ENCODE measurements at regions not wholly inside any gene's neighbourhood (a gene's known extent, or its start where the extent isn't known, plus 50 kb on each side); places are given as distances from the start of the nearest gene placed in this dataset.
"Not testable (repeated sequence)": the region's sequence is repeated elsewhere in the genome, so short reads cannot be mapped to it uniquely, and the experiment has no call there.

DNA sequence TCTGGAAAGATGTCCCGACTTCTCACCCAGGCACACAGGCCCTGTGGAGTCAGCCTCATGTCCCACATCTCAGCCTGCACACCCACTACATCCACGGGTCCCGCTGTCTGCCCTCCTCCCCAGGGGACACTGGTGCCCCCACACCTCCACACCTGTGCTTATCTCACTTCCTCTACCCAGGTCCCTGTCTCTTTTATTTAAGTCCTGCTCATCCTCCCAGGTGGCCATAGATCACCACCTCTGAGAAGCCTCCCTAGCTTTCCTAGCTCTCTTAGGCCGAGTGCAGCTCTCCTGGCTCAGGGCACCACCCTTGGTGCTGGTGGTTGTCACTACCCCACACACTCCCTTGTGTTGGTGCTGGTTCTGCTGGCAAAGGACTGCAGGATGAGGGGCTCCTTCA, 143.6 kb upstream of the PITX1 start:
- DNase-seq, result no peak

DNA sequence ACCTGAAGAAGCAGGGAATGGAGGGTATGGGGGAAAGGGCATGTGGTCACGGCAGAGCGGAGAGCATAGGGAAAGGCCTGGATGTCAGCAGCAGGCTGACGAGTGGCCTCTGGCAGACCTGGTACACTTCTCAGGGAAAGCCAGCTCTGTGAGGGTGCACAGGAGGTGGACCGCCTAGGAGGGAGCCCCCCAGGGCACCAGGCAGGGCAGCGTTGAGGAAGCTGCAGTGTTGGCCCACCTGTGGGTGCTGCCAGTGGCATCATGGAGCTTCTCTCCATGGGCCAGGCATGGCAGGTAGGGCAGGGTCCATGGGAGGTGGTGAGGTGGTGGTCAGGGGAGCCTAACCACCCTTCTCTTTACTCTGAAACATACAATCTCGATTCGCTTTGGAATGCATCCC, 143.0 kb upstream of the PITX1 start:
- no peak for DNase-seq

DNA sequence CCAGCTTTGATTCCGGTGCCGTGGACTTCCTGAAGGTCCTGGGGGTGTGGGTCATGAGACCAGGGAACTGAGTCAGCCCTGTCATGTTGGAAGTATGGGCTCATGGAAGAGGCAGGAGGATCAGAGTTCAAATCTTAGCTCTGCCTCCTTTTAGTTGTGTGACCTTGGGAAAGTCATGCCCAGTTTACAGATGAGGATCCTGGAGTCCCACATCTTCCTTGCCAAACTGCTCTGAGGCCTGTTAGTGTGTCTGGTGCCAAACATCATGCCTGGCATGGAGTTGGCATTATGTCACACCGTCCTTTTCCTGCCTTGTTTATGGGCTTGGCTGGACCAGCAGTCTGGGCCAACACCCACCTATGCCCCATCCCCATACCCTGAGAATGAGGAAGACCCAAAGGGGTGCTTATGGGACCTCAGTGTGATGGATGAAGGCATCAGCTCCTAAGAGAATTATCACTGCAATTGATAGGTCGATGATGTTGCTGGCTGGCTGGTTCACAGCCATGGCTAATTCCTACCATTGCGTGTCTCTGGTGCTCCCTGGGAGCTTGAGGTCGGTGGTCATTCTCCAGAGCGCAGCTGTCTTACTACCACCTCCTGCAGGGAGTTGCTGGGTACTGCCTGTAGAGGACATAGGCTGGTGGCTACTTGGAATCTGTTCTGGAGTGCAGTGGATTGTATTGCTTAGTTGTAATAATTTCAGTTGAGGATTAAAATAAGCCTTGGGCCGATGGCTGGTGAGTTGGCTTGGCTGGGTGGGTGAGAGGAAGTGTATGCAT, 140.5 kb upstream of the PITX1 start:
- no peak for DNase-seq

DNA sequence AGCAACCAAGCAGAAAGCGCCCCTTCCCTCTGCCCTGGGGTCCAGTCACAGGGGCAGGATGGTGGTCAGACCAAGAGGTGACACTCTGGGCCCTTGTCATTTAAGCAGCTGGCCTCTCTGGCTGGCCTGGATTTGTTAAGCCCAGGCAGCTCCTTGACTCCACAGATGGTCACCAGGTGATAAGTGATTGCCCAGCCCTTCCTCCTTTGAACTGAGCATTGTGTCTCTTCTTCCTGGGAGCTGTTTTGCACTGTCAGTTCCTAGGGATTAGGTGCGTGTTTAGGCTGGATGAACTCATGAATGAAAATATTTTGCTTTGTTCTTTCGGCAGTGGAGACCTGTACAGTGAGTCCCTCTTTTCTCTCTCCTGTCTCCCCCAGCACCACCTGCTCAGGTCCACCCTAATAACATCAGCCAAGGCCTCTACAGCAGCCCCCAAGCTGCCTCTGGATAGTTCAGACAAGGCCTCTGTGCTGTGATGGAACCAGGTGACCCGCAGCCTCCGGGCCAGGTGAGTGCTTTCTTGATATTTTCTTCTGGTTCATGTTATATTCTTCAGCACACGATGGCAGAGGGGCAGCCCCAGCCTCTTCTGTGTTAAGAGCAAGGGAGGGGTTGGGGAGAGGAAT, 139.7 kb upstream of the PITX1 start:
- no peak for DNase-seq

DNA sequence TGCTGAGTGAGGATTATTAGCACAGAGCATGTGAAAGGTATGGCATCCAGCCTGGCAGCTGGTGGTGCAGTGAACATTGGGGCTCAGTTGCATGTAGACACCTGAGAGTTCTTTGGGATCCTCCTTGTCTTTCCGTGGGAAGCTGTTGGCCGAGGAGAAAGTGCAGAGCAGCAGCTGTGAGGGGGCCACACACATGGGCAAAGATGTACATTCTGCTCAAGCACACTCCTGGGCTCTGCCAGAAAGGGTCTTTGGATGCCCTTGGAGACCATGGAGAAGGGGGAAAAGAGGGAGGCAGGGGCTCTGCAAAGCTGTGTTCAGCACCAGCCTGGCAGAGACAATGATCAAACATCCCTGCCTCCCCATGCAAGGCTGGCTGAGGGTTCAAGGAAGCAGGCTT, 138.7 kb upstream of the PITX1 start:
- DNase-seq, result peak; percentile 41

DNA sequence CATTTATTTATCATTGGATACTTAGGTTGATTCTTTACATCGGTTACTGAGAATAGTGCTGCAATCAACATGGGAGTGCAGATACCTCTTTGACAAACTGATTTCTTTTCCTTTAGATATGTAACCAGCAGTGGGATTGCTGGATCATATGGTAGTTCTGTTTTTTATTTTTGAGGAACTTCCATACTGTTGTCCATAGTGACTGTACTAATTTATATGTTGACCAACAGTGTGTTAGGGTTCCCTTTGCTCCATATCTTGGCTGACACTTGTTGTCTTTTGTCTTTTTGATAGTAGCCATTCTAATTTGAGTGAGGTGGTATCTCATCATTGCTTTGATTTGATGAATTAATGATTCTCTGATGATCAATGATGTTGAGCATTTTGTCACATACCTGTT, 137.3 kb upstream of the PITX1 start:
- no peak for DNase-seq

DNA sequence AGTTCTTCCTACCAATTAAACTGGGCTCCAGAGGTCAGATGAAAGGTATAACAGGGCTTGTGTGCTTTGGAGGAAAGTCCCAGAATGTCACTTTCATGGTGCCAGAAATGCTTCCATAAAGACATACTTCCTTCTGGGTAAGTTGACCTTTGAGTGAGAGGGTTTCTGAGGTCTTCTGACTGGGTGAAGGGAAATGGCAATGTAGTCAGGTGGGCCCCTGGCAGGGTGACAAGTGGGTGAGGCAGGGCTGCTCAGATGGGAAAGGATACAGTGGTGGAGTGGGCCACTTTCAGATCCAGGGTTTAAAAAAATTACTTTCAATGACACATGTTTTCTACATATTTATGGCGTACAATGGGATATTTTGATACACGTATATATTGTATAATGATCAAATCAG, 136.5 kb upstream of the PITX1 start:
- no peak for DNase-seq

DNA sequence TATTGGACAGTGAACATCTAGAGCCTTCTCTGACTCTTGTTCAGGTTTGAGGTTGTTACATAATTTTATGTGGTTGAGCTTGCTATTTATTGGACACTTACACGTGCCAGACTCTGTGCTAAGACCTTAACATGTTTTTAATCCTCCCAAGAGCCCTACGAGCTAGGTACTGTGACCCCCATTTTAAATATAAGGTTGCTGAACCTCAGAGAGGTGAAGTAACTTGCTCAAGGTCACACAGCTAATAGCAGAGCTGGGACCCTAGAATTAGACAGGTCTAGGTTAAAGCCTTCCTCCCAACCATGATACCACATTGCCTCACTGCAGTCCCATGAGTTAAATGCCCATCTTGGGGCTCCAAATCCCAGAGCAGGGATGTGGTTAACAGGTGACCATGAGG, 135.7 kb upstream of the PITX1 start:
- no peak for DNase-seq

DNA sequence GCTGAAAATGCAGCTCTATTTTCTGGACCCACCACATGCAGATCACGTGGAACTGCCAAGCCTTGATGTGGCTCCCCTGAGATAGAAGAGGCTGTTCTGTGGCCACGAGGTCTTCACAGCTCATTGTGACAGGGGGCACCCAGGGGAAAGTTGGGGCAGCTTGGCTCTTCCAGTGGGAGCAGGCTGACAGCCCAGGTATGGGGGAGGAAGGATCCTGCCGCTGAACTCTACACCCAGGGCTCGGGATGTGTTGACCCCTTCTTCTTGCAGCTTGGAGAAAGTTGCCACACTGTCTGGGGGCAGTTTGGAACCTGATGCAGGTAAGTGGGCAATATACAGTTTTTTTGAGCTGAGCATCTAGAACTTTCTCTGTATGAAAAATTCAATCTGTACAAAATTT, 133.6 kb upstream of the PITX1 start:
- no peak for DNase-seq

DNA sequence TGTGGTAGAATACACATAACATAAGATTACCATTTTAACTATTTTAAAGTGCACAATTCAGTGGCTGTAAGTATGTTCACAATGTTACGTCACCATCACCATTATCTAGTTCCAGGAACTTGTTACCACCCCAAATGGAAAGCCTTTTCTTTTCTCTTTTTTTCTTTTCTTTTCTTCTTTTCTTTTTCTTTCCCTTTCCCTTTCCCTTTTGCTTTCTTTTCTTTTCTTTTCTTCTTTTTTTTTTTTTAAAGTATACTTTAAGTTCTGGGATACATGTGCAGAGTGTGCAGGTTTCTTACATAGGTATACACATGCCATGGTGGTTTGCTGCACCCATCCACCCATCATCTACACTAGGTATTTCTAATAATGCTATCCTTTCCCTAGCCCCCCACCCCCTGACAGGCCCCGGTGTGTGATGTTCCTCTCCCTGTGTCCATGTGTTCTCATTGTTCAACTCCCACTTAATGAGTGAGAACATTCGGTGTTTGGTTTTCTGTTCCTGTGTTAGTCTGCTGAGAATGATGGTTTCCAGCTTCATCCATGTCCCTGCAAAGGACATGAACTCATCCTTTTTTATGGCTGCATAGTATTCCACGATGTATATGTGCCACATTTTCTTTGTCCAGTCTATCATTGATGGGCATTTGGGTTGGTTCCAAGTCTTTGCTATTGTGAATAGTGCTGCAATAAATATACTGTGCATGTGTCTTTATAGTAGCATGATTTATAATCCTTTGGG, 131.0 kb upstream of the PITX1 start:
- not testable (repeated sequence) for DNase-seq

DNA sequence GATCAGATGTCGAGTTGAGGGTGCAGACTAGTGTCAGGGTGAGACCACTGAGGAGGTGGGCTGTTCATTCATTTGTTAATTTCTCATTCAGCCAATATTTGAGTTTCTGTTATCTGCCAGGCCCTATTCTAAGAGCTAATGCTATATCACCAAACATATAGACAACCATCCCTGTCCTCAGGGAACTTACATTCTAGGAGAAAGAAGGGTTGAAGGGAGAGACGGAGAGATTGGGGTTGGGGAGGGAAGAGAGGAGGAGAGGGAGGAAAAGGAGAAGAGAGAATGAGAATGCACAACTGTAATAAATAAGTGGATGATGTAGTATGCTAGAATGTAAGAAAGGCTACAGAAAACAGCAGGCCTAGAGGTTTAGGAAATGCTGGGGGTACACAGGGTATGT, 129.9 kb upstream of the PITX1 start:
- no peak for DNase-seq

DNA sequence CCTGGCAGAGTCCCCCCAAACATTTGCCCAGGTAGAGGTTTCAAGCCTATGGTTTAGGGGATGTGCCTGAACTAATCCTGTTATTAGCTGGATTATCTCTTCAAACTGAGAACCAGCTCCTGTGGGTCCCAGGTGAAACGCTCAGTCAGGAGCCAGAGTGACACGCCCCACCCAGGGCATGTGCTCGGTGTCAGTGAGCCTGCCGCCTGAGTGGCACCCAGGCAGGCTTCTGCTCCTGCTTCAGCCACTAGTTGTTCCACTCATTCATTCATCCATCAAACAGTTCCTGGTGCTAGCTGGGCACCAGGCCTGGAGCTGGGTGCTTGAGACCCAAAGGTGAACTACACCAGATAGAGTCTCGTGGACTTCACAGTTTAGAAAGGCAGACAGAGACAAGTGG, 129.4 kb upstream of the PITX1 start:
- DNase-seq, result no peak

DNA sequence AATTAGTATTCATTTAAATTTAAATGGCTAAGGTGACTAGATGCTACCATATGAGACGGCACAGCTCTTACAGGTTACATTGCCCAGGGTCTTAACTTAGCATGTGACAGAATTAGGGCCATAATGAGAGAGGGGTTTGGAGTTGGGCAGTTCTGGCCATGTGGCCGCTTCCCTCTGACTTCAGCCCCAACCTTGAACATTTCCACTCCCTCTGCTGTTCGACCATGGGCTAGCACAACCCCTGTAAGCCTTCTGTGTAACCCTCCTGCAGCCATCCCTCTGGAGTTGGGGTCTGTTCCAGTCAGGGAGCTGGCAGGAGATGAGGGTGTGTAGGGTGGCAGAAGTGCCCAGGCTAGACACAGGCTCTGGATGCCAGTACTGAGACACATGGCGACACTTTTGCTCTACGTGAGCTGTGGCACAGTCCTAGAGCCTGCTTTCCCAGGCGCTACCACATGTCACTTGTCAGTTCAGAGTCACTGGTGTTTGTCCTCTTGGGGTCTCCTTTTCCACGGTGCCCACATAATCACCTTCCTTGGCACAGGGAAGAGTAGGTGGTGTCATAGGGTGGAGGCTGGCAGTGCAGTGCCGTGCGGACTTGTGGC, 128.7 kb upstream of the PITX1 start:
- DNase-seq, result no peak

DNA sequence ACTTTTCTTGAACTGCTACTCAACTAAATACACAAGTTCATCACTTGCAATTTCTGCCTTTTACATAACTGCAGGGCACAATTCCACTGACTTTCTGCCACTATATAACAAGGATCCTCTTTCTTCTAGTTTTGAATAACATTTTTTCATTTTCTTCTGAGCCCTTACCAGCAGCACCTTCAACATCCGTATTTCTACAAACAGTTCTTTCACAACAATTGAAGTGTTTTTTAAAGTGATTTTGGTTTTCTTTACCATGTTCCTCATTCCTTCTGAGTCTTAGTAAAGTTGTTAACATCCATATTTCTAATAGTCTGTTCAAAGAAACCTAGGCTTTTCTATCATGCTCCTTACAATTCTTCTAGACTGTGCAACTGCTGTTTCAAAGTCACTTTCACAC, 127.2 kb upstream of the PITX1 start:
- no peak for DNase-seq

DNA sequence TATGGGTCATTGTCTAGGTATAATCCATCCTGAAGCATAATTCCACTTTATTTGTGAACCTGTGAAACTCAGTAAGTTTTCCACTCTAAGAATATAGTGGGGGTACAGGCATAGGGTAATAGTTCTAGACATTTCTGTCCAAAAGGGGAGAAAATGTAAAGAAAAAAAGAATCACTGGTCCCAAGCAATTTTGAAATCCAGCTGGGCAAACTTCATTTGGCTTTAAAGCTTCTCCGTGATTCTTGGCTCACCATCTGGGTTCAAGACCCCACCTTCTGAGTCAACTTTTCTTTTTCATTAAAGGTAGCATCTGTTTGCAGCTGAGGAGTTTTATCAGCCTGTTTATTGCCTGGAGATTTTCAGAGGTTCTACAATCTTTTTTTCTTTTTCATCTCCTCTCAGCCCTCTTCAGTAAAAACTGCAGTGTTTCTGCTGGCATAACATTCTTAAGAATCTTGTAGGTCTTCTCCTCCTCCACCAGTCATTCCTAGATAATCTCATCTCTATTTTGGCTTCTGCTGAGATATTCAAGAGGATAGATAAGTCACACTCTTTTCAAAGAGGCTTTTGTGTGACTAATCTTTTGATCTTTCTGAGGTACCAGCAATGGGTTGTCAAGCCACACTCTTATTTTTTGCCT, 126.1 kb upstream of the PITX1 start:
- DNase-seq, result no peak

DNA sequence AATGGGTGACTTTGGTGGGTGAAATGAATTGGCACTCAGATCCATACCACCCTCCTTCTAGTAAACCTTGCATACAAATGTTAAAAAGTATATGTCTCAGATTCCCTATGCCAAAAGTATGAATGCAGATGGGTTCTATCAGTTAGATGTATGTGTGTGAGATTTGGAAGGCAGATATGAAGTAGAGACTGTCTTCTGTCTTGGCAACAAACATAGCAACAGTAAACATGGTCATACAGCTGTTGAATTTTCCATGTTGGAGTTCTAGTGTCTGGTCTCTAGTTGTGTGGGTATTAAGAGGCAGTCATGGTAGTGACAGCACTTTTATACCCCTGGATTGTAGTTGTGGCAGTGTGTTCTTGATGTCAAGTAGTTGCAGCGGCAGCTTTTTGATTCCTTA, 125.6 kb upstream of the PITX1 start:
- no peak for DNase-seq

DNA sequence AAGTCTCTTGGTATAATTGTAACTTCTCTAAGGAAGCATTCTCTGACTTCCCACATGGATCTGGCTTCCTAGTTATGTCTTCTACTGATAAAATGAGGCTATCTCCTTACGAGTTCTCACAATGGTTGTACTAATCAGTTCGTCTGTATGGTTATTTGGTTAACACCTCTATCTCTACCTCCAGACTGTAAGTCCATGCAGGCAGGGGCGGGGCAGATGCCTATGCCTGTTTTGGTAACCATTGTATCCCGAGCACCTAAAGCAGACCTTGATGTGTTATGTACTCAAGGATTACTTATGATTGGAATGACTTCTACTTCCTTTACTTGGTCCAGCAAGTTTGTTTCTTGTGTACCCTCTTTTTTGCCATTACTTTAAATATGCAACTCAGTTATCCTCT, 125.0 kb upstream of the PITX1 start:
- no peak for DNase-seq

DNA sequence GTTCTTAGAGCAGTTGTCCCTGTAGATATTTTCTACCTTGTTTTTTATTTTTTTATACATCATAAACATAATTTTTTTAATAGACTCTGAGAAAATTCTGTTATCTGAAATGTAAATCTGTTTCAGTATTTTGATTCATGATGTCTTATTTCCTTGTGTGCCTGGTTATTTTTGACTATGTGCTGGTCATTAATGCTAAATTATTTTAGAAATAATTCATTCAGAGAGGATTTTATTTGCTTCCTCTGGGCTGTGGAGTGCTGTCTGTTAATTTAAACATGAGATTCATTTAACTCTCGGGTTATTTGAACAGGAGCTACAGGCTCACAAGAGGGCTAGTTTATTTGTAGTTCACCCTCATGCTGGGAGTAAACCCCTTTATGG, 124.3 kb upstream of the PITX1 start:
- DNase-seq, result no peak

DNA sequence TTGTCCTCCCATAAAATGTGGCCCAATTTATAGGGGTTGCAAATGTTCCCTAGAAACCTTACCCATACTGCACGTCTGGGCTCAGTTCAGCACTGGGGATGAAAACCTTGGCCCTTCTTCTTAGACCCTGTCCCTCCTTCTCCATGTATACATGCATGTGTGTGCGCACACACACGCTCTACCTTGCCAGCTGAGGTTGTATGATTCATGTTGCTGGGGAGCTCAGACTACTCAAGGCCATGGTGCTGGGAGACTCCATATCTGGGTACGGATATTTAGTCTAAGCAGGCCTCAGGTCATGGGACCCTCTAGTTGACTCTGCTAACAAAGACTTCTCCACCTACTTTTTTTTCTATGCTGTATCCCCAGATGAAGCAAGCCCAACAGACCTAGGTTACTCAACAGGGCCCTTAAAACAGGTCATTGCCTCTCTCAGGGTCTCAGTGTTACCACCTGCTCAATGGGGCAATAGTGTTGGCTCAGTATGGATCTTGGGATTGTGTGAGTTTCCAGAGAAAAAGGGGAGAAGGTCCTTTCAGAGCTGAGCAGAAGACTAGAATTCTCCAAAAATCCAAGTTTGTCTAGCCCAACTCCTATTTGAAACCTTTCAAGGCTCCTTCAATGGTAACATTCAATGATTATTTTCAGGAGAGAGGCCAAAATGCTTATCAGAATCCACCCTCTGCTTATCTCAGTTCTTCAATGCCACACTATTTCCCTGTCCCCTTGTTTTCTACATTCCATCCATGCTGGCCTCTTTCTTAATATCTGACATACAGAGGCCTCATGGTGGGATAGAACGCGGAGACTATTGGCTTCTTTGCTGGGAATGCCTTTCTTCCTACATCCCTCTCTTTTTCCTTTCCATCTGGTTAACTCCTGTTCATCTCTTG, 123.6 kb upstream of the PITX1 start:
- DNase-seq, result no peak

DNA sequence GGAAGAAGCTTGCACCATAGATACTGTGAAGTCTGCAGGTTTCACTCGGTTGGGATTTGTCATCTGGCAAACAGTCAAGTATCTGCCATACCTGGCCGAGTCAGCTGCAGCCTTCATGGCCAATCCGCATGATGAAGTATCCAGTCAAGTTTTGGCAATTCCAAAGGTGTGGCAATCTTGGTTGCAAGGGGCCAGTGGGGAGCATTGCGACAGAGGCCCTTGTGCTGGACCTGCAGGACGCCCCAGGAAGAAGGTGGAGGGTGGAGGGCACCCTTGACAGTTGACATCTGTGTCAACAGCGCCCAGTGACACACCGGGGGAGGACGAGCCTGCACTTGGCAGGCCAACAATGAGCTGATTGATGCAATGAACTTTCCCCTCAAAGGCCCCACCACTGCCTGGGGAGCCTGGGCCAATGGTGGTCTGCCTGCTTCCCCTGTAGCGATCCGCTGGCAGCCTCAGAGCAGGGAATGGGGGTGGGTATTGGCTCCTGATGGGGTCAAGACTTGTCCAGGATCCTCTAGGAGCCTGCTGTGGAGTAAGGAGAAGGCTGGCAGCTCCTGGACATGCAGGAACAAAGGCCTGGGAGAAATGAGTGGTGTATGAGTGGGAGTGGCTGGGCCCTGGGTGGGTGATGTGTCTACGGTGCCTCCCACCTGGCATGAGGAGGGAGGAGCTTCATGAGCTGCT, 122.8 kb upstream of the PITX1 start:
- DNase-seq, result no peak

DNA sequence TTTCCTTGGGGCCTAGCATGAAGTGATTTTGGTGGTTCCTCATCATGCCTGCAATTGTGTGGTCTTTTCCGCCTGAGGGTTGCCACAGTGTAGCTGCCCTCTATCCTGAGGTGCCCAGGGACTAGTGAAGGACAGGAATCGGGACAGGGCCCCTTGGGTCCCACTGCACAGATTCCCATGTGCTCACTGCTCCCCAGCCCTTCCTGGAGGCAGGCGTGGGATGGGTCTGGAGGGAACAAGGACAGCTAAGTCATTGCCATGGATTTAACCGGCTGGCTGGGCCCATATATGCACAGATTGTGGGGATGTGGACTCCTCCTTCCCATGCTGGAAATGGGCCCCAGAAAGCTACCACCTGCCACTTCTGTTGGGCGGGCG, 122.3 kb upstream of the PITX1 start:
- peak; percentile 41 for DNase-seq

Measured in activated CD8-positive, alpha-beta memory T cell treated with anti-CD3 and anti-CD28 coated beads for 24 hours (primary cell).